PC-3 (cell line): ENCODE measurements at regions not wholly inside any gene's neighbourhood (a gene's known extent, or its start where the extent isn't known, plus 50 kb on each side); places are given as distances from the start of the nearest gene placed in this dataset.

Source experiments
- ATAC-seq: fragments of 200-7000 bp; cut with Tn5 transposase; 2 replicates; pipeline ENCODE4 v1.9.1; 2020; ENCODE audit warnings: mild to moderate bottlenecking, moderate library complexity
- BruUV-seq: library from RNA; stranded (reverse); fragments of 400-500 nt; replicated peaks from 2 replicates; lab custom pipeline; 2021; lab: Mats Ljungman, UMichigan
- CTCF ChIA-PET: fragments of 300-600 bp; sonication (Branson Sonifier 250); formaldehyde crosslinking; loops from one replicate; lab custom pipeline; 2022; ENCODE audit warnings: antibody characterized with exemption; lab: Charles Lee
- POLR2A ChIA-PET: fragments of 300-600 bp; sonication (Branson Sonifier 250); formaldehyde crosslinking; loops from one replicate; lab custom pipeline; 2022; ENCODE audit warnings: antibody characterized with exemption; ENCODE audit not compliant: unreplicated experiment; lab: Charles Lee
- DNase-seq: peaks from one replicate; pipeline ENCODE4 v3.0.0-alpha.2; 2015
- H2AFZ ChIP-seq: fragments of 300-600 bp; sonication (generic); 2 replicates; pipeline ENCODE4 v1.6.0; 2016; ENCODE audit warnings: antibody characterized with exemption, low read length
- H3F3A ChIP-seq: fragments of 300-600 bp; sonication (generic); one replicate; pipeline ENCODE4 v1.6.0; 2017; ENCODE audit warnings: antibody characterized with exemption, low read length, control low read depth, mild to moderate bottlenecking; ENCODE audit not compliant: unreplicated experiment
- H3K27ac ChIP-seq: fragments of 300-600 bp; sonication (generic); 2 replicates; pipeline ENCODE4 v1.5.1; 2016; ENCODE audit warnings: mild to moderate bottlenecking, low read length
- H3K27me3 ChIP-seq: fragments of 300-600 bp; sonication (generic); 2 replicates; pipeline ENCODE4 v1.6.1; 2016; ENCODE audit warnings: low read length, mixed read lengths
- H3K36me3 ChIP-seq: fragments of 300-600 bp; sonication (generic); 2 replicates; pipeline ENCODE4 v1.6.1; 2016; ENCODE audit warnings: low read depth, mixed run types, low read length, mixed read lengths
- H3K4me1 ChIP-seq: fragments of 300-600 bp; sonication (generic); 2 replicates; pipeline ENCODE4 v1.5.1; 2016; ENCODE audit warnings: low read length; ENCODE audit not compliant: insufficient read depth
- H3K4me2 ChIP-seq: fragments of 300-600 bp; sonication (generic); 2 replicates; pipeline ENCODE4 v1.6.0; 2016; ENCODE audit warnings: low read length
- H3K4me3 ChIP-seq: fragments of 300-600 bp; sonication (generic); 2 replicates; pipeline ENCODE4 v1.5.1; 2016; ENCODE audit warnings: mild to moderate bottlenecking, low read length, mixed read lengths
- H3K79me2 ChIP-seq: fragments of 300-600 bp; sonication (generic); 2 replicates; pipeline ENCODE4 v1.6.1; 2017; ENCODE audit warnings: low read length, mixed read lengths
- H3K9ac ChIP-seq: fragments of 300-600 bp; sonication (generic); 2 replicates; pipeline ENCODE4 v1.6.0; 2016; ENCODE audit warnings: mild to moderate bottlenecking, low read length
- H3K9me2 ChIP-seq: fragments of 300-600 bp; sonication (generic); replicated peaks from 2 replicates; pipeline ENCODE4 v1.6.1; 2016; ENCODE audit warnings: mixed run types, low read length, mixed read lengths
- H3K9me3 ChIP-seq: fragments of 300-600 bp; sonication (generic); 2 replicates; pipeline ENCODE4 v1.6.1; 2016; ENCODE audit warnings: low read length, mixed read lengths
- H4K20me1 ChIP-seq: fragments of 300-600 bp; sonication (generic); 2 replicates; pipeline ENCODE4 v1.6.1; 2016; ENCODE audit warnings: low read length, mixed read lengths
- EZH2 ChIP-seq: fragments of 300-600 bp; sonication (generic); IDR thresholded peaks from one replicate; pipeline ENCODE4 v1.6.1; 2017; ENCODE audit warnings: antibody characterized with exemption, mild to moderate bottlenecking, low read length; ENCODE audit not compliant: unreplicated experiment
- EZH2phosphoT487 ChIP-seq: fragments of 300-600 bp; sonication (generic); IDR thresholded peaks from 2 replicates; pipeline ENCODE4 v1.6.1; 2018; ENCODE audit warnings: mild to moderate bottlenecking, antibody characterized with exemption, low read length, borderline replicate concordance
- intact Hi-C: fragments of 100-400 bp; cut with micrococcal nuclease; formaldehyde crosslinking; loops from 2 replicates; pipeline ENCODE4 v1.9.0; 2023
- TF ChIP-seq, protein P1 (sequence below): fragments of 300-600 bp; sonication (generic); conservative IDR thresholded peaks from 2 replicates; pipeline ENCODE4 v1.5.1; 2017; ENCODE audit warnings: antibody characterized with exemption, low read depth, mild to moderate bottlenecking, low read length

DNA sequence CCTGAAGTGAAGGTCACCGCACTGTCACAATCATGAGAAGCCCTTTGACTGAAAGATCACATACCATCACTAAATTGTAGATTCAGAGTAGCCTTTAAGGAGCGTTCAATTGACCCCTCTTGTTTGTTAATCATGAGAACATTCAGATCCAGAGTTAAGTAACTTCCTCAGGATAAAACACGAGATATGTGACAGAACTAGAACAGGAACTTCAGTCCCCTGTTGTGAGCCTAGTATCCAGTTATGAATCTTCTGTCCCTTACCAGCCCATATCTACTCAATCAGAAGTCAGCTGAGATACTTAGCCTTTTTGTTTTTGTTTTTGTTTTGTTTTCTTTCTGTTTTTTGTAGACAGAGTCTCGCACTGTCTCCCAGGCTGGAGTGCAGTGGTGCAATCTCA is 547.3 kb downstream of the DTWD2 start:
- Histone ChIP-seq H3K4me2 (no peak overlapping the region), H2AFZ (no peak overlapping the region), H3K79me2 (no peaks in the 10 kb centered on the region), H3K9ac (no peak overlapping the region), H3K27ac (no peak overlapping the region), H3K9me2 (no peaks in the 10 kb centered on the region), H3K27me3 (no peaks in the 10 kb centered on the region), H3K4me1 (no peaks in the 10 kb centered on the region), H3K9me3 (no peaks in the 10 kb centered on the region), H3K36me3 (no peaks in the 10 kb centered on the region), H3K4me3 (no peak overlapping the region), H4K20me1 (no peaks in the 10 kb centered on the region), H3F3A (no peaks in the 10 kb centered on the region)
- ChIA-PET POLR2A (no interaction called here), CTCF (no interaction called here)
- DNase-seq (no peak), ATAC-seq (no peak)
- no peak for TF ChIP-seq EZH2
- TF ChIP-seq, protein P1, sequence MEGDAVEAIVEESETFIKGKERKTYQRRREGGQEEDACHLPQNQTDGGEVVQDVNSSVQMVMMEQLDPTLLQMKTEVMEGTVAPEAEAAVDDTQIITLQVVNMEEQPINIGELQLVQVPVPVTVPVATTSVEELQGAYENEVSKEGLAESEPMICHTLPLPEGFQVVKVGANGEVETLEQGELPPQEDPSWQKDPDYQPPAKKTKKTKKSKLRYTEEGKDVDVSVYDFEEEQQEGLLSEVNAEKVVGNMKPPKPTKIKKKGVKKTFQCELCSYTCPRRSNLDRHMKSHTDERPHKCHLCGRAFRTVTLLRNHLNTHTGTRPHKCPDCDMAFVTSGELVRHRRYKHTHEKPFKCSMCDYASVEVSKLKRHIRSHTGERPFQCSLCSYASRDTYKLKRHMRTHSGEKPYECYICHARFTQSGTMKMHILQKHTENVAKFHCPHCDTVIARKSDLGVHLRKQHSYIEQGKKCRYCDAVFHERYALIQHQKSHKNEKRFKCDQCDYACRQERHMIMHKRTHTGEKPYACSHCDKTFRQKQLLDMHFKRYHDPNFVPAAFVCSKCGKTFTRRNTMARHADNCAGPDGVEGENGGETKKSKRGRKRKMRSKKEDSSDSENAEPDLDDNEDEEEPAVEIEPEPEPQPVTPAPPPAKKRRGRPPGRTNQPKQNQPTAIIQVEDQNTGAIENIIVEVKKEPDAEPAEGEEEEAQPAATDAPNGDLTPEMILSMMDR = no peak
- TF ChIP-seq EZH2phosphoT487 = no peak
- intact Hi-C loops = no loop called here
- BruUV-seq = no TSS peak

GRCh38 chr5:118440496-118440895 is 547.9 kb downstream of the DTWD2 start:
- TF ChIP-seq EZH2 (no peak), EZH2phosphoT487 (no peak)
- TF ChIP-seq, protein P1 = no peak
- intact Hi-C loops = no loop called here
- Histone ChIP-seq H3K27me3 (no peaks in the 10 kb centered on the region), H3K9me3 (no peaks in the 10 kb centered on the region), H3K79me2 (no peaks in the 10 kb centered on the region), H3K4me2 (no peak overlapping the region), H3F3A (no peaks in the 10 kb centered on the region), H3K4me1 (no peaks in the 10 kb centered on the region), H4K20me1 (no peaks in the 10 kb centered on the region), H3K9ac (no peak overlapping the region), H3K36me3 (no peaks in the 10 kb centered on the region), H2AFZ (no peak overlapping the region), H3K4me3 (no peak overlapping the region), H3K9me2 (no peaks in the 10 kb centered on the region), H3K27ac (no peak overlapping the region)
- no peak for ATAC-seq
- ChIA-PET CTCF (no interaction called here), POLR2A (no interaction called here)
- DNase-seq = no peak
- no TSS peak for BruUV-seq

- Histone ChIP-seq H3K4me3 (no peak overlapping the region), H4K20me1 (no peaks in the 10 kb centered on the region), H3F3A (no peaks in the 10 kb centered on the region), H3K9me2 (no peaks in the 10 kb centered on the region), H3K27ac (no peak overlapping the region), H2AFZ (no peak overlapping the region), H3K4me1 (no peaks in the 10 kb centered on the region), H3K9me3 (no peaks in the 10 kb centered on the region), H3K79me2 (no peaks in the 10 kb centered on the region), H3K36me3 (no peaks in the 10 kb centered on the region), H3K27me3 (no peaks in the 10 kb centered on the region), H3K9ac (no peak overlapping the region), H3K4me2 (no peak overlapping the region)
- no TSS peak for BruUV-seq
- no peak for DNase-seq
- ChIA-PET CTCF (no interaction called here), POLR2A (no interaction called here)
- no peak for ATAC-seq
- intact Hi-C loops = no loop called here
- TF ChIP-seq EZH2 = no peak
- no peak for TF ChIP-seq EZH2phosphoT487
- TF ChIP-seq, protein P1 = no peak
Observed at GRCh38 chr5:118439831-118440230, 548.5 kb downstream of the DTWD2 start.
